Parathyroid adenoma (tissue), 2 donors: ENCODE measurements at regions not wholly inside any gene's neighbourhood (a gene's known extent, or its start where the extent isn't known, plus 50 kb on each side); places are given as distances from the start of the nearest gene placed in this dataset.

ENCODE experiments used
- H2AFZ ChIP-seq: fragments of 300-600 bp; sonication (generic); one replicate; pipeline ENCODE4 v1.7.0; 2017; ENCODE audit warnings: antibody characterized with exemption, mild to moderate bottlenecking
- H3K27ac ChIP-seq: fragments of 300-600 bp; sonication (generic); one replicate; pipeline ENCODE4 v1.7.0; 2017
- H3K27me3 ChIP-seq: fragments of 300-600 bp; sonication (generic); one replicate; pipeline ENCODE4 v1.7.0; 2017; ENCODE audit warnings: low read length; ENCODE audit not compliant: control insufficient read depth, insufficient read depth
- H3K36me3 ChIP-seq: fragments of 300-600 bp; sonication (generic); one replicate; pipeline ENCODE4 v1.7.0; 2017; ENCODE audit warnings: low read length; ENCODE audit not compliant: control insufficient read depth, insufficient read depth
- H3K4me1 ChIP-seq: fragments of 300-600 bp; sonication (generic); one replicate; pipeline ENCODE4 v1.7.0; 2017; ENCODE audit warnings: control low read depth
- H3K4me2 ChIP-seq: fragments of 300-600 bp; sonication (generic); one replicate; pipeline ENCODE4 v1.7.0; 2017; ENCODE audit warnings: low read length
- H3K4me3 ChIP-seq: fragments of 300-600 bp; sonication (generic); one replicate; pipeline ENCODE4 v1.7.0; 2017; ENCODE audit warnings: low read depth, low read length
- H3K79me2 ChIP-seq: fragments of 300-600 bp; sonication (generic); one replicate; pipeline ENCODE4 v1.7.0; 2017; ENCODE audit warnings: control low read depth
- H3K9ac ChIP-seq: fragments of 300-600 bp; sonication (generic); one replicate; pipeline ENCODE4 v1.7.0; 2017; ENCODE audit warnings: mild to moderate bottlenecking
- H3K9me3 ChIP-seq: fragments of 300-600 bp; sonication (generic); one replicate; pipeline ENCODE4 v1.7.0; 2017; ENCODE audit warnings: low read length; ENCODE audit not compliant: control insufficient read depth
- CTCF ChIP-seq: fragments of 300-600 bp; sonication (generic); IDR thresholded peaks from one replicate; pipeline ENCODE4 v1.7.0; 2017; ENCODE audit warnings: antibody characterized with exemption, mild to moderate bottlenecking
- donor health status: primary hyperparathyroidism.

GRCh38 chr3:66638717-66639116 is 137.9 kb upstream of the LRIG1 start:
- H3K9ac ChIP-seq = no peak overlapping the region
- no peak for TF ChIP-seq CTCF
- H3K4me3 ChIP-seq = no peak overlapping the region
- no peak overlapping the region for H3K27ac ChIP-seq
- no peaks in the 10 kb centered on the region for H3K36me3 ChIP-seq
- H3K27me3 ChIP-seq = no peaks in the 10 kb centered on the region
- H2AFZ ChIP-seq = no peak overlapping the region
- no peaks in the 10 kb centered on the region for H3K9me3 ChIP-seq
- no peak overlapping the region for H3K4me2 ChIP-seq
- H3K79me2 ChIP-seq = no peaks in the 10 kb centered on the region
- H3K4me1 ChIP-seq = no peaks in the 10 kb centered on the region

GRCh38 chr3:66639809-66640356 is 139.1 kb upstream of the LRIG1 start:
- no peak for TF ChIP-seq CTCF
- H3K27me3 ChIP-seq = no peaks in the 10 kb centered on the region
- no peaks in the 10 kb centered on the region for H3K79me2 ChIP-seq
- H3K4me3 ChIP-seq = no peak overlapping the region
- no peaks in the 10 kb centered on the region for H3K36me3 ChIP-seq
- no peaks in the 10 kb centered on the region for H3K9me3 ChIP-seq
- H3K4me1 ChIP-seq = no peaks in the 10 kb centered on the region
- H3K9ac ChIP-seq = no peak overlapping the region
- H3K4me2 ChIP-seq = no peak overlapping the region
- H2AFZ ChIP-seq = no peak overlapping the region
- H3K27ac ChIP-seq = no peak overlapping the region

GRCh38 chr3:66642019-66642418 is 141.2 kb upstream of the LRIG1 start:
- no peak overlapping the region for H2AFZ ChIP-seq
- no peak overlapping the region for H3K4me3 ChIP-seq
- H3K9me3 ChIP-seq = no peaks in the 10 kb centered on the region
- no peak overlapping the region for H3K27ac ChIP-seq
- no peak overlapping the region for H3K9ac ChIP-seq
- no peak for TF ChIP-seq CTCF
- H3K36me3 ChIP-seq = no peaks in the 10 kb centered on the region
- no peaks in the 10 kb centered on the region for H3K27me3 ChIP-seq
- no peaks in the 10 kb centered on the region for H3K4me1 ChIP-seq
- no peaks in the 10 kb centered on the region for H3K79me2 ChIP-seq
- H3K4me2 ChIP-seq = no peak overlapping the region

GRCh38 chr3:66642484-66642883 is 141.7 kb upstream of the LRIG1 start:
- H3K79me2 ChIP-seq = no peaks in the 10 kb centered on the region
- H3K27ac ChIP-seq = no peak overlapping the region
- H3K4me3 ChIP-seq = no peak overlapping the region
- H3K27me3 ChIP-seq = no peaks in the 10 kb centered on the region
- no peaks in the 10 kb centered on the region for H3K9me3 ChIP-seq
- H3K4me1 ChIP-seq = no peaks in the 10 kb centered on the region
- H3K9ac ChIP-seq = no peak overlapping the region
- TF ChIP-seq CTCF = no peak
- H2AFZ ChIP-seq = no peak overlapping the region
- no peaks in the 10 kb centered on the region for H3K36me3 ChIP-seq
- no peak overlapping the region for H3K4me2 ChIP-seq

- Histone ChIP-seq H3K4me1 (no peaks in the 10 kb centered on the region), H2AFZ (no peak overlapping the region), H3K9me3 (no peaks in the 10 kb centered on the region), H3K36me3 (no peaks in the 10 kb centered on the region), H3K4me3 (no peak overlapping the region), H3K79me2 (no peaks in the 10 kb centered on the region), H3K27me3 (no peaks in the 10 kb centered on the region), H3K27ac (no peak overlapping the region), H3K9ac (no peak overlapping the region), H3K4me2 (no peak overlapping the region)
- TF ChIP-seq CTCF = no peak
Observed at GRCh38 chr3:66644549-66644948, 143.7 kb upstream of the LRIG1 start.
